Effector CD4-positive, alpha-beta T cell (primary cell): ENCODE measurements at regions not wholly inside any gene's neighbourhood (a gene's known extent, or its start where the extent isn't known, plus 50 kb on each side); places are given as distances from the start of the nearest gene placed in this dataset.

Source experiments
- DNase-seq: peaks from one replicate; pipeline ENCODE4 v3.0.0-alpha.2; 2020

GRCh38 chr17:73819440-73820395, 175.5 kb upstream of the SDK2 start:
- no peak for DNase-seq

- no peak for DNase-seq
Observed at GRCh38 chr17:73820686-73821448, 176.6 kb upstream of the SDK2 start.

GRCh38 chr17:73821665-73822064, 177.4 kb upstream of the SDK2 start:
- DNase-seq: no peak

GRCh38 chr17:73822371-73822770, 178.1 kb upstream of the SDK2 start:
- no peak for DNase-seq

- DNase-seq: no peak
Observed at GRCh38 chr17:73823684-73824083, 179.4 kb upstream of the SDK2 start.

GRCh38 chr17:73824321-73824720, 180.1 kb upstream of the SDK2 start:
- no peak for DNase-seq

GRCh38 chr17:73826181-73826871, 182.1 kb upstream of the SDK2 start:
- no peak for DNase-seq

GRCh38 chr17:73826872-73827228, 182.6 kb upstream of the SDK2 start:
- DNase-seq: no peak

- DNase-seq: no peak
Observed at GRCh38 chr17:73827627-73828291, 183.5 kb upstream of the SDK2 start.

- DNase-seq: no peak
Observed at GRCh38 chr17:73829676-73830280, 185.5 kb upstream of the SDK2 start.

GRCh38 chr17:73831699-73832098, 187.5 kb upstream of the SDK2 start:
- DNase-seq: no peak

GRCh38 chr17:73833775-73834488, 189.7 kb upstream of the SDK2 start:
- DNase-seq: no peak

GRCh38 chr17:73834684-73835343, 190.6 kb upstream of the SDK2 start:
- no peak for DNase-seq

- DNase-seq: no peak
Observed at GRCh38 chr17:73835605-73836004, 191.4 kb upstream of the SDK2 start.

- DNase-seq: no peak
Observed at GRCh38 chr17:73838815-73839214, 194.6 kb upstream of the SDK2 start.

- no peak for DNase-seq
Observed at GRCh38 chr17:73840829-73841228, 196.6 kb upstream of the SDK2 start.

GRCh38 chr17:73841431-73842060, 197.3 kb upstream of the SDK2 start:
- no peak for DNase-seq

- DNase-seq: no peak
Observed at GRCh38 chr17:73847952-73848351, 203.7 kb upstream of the SDK2 start.

GRCh38 chr17:73850426-73850825, 206.2 kb upstream of the SDK2 start:
- no peak for DNase-seq

- no peak for DNase-seq
Observed at GRCh38 chr17:73851091-73851490, 206.8 kb upstream of the SDK2 start.

- DNase-seq: no peak
Observed at GRCh38 chr17:73851921-73852320, 207.7 kb upstream of the SDK2 start.
